Calu3 (cell line): ENCODE measurements at regions not wholly inside any gene's neighbourhood (a gene's known extent, or its start where the extent isn't known, plus 50 kb on each side); places are given as distances from the start of the nearest gene placed in this dataset.
"Not testable (repeated sequence)": the region's sequence is repeated elsewhere in the genome, so short reads cannot be mapped to it uniquely, and the experiment has no call there.

Source experiments
- BruUV-seq: library from RNA; stranded (reverse); fragments of 400-500 nt; replicated peaks from 2 replicates; lab custom pipeline; 2021; lab: Mats Ljungman, UMichigan
- CTCF ChIA-PET: fragments of 300-600 bp; sonication (Branson Sonifier 250); formaldehyde crosslinking; loops from one replicate; lab custom pipeline; 2022; ENCODE audit warnings: antibody characterized with exemption; lab: Charles Lee
- DNase-seq: peaks from one replicate; pipeline ENCODE4 v3.0.0; 2022
- H3K27ac Mint-ChIP-seq: one replicate; pipeline ENCODE4 v1.8.0; 2022; ENCODE audit warnings: mixed read lengths; ENCODE audit not compliant: unreplicated experiment
- H3K27me3 Mint-ChIP-seq: one replicate; pipeline ENCODE4 v1.8.0; 2022; ENCODE audit warnings: mixed read lengths; ENCODE audit not compliant: unreplicated experiment
- H3K36me3 Mint-ChIP-seq: one replicate; pipeline ENCODE4 v1.8.0; 2022; ENCODE audit warnings: mild to moderate bottlenecking, moderate library complexity, mixed read lengths; ENCODE audit not compliant: insufficient read depth, unreplicated experiment
- H3K4me1 Mint-ChIP-seq: one replicate; pipeline ENCODE4 v1.8.0; 2022; ENCODE audit warnings: mild to moderate bottlenecking, low read depth, mixed read lengths; ENCODE audit not compliant: unreplicated experiment
- H3K4me3 Mint-ChIP-seq: one replicate; pipeline ENCODE4 v1.8.0; 2022; ENCODE audit warnings: mild to moderate bottlenecking, low read depth, moderate library complexity, mixed read lengths; ENCODE audit not compliant: unreplicated experiment
- H3K9me3 Mint-ChIP-seq: one replicate; pipeline ENCODE4 v1.8.0; 2022; ENCODE audit warnings: low read depth, mixed read lengths; ENCODE audit not compliant: unreplicated experiment
- intact Hi-C: fragments of 100-400 bp; cut with micrococcal nuclease; formaldehyde crosslinking; loops from one replicate; pipeline ENCODE4 v1.10.0; 2022; ENCODE audit not compliant: unreplicated experiment
- TF ChIP-seq, protein P1 (sequence below): fragments of 200-600 bp; IDR thresholded peaks from one replicate; pipeline ENCODE4 v1.8.0; 2022; ENCODE audit warnings: antibody characterized with exemption; ENCODE audit not compliant: unreplicated experiment

DNA sequence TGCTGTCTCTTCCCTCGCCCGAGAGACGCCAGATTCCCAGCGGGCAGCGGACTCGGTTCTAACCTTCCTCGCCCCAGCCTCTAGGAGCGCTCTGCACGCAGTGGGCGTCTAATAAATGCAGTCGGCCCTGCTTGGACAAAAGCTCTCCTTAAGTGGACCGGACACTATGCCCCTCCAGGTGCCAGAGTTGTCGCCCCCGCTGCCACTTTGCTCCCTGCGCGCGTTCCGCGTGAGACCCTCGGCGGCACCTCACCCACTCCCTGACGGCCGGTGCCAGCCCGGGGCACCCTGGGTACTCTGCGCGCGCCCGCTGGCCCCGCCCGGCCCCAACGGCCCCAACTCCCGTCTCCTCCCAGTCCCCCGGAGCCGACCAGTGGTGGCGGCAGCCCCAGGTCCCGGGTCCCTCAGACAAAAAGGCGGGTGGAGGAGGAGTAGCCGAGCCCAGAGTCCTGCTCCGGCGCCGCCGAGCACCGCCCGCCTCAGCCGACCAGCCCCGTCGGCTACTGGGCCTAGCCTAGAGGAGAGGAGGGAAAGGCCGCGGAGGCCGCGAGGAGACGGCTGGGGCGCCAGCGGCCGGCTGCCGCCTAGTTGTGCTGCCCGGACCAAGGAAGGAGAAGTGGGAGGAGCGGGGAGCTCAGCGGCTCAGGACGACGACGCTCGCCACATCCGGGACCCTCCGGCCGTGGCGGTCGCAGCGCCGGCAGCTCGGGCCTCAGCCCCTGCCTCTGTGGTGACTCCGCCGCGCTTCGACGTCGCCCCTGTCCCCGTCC lies 123.0 kb downstream of the GOSR1 start:
- BruUV-seq, result no TSS peak
- TF ChIP-seq, protein P1, sequence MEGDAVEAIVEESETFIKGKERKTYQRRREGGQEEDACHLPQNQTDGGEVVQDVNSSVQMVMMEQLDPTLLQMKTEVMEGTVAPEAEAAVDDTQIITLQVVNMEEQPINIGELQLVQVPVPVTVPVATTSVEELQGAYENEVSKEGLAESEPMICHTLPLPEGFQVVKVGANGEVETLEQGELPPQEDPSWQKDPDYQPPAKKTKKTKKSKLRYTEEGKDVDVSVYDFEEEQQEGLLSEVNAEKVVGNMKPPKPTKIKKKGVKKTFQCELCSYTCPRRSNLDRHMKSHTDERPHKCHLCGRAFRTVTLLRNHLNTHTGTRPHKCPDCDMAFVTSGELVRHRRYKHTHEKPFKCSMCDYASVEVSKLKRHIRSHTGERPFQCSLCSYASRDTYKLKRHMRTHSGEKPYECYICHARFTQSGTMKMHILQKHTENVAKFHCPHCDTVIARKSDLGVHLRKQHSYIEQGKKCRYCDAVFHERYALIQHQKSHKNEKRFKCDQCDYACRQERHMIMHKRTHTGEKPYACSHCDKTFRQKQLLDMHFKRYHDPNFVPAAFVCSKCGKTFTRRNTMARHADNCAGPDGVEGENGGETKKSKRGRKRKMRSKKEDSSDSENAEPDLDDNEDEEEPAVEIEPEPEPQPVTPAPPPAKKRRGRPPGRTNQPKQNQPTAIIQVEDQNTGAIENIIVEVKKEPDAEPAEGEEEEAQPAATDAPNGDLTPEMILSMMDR, result peak; percentile 89
- Mint-ChIP-seq H3K9me3 (peaks cover 2% of the 10 kb centered on the region), H3K27me3 (no peaks in the 10 kb centered on the region), H3K4me3 (peak overlapping the region; percentile 98), H3K4me1 (peaks cover 15% of the 10 kb centered on the region), H3K36me3 (peaks cover 18% of the 10 kb centered on the region), H3K27ac (peak overlapping the region; percentile 78)
- DNase-seq, result peak; percentile 91
- CTCF ChIA-PET, result interaction anchor here (0.8 kb wide), 1 partner anchor 123 kb away, joined by 3 read pairs; no protein-coding TSS in a partner anchor
- intact Hi-C loops, result no loop called here

DNA sequence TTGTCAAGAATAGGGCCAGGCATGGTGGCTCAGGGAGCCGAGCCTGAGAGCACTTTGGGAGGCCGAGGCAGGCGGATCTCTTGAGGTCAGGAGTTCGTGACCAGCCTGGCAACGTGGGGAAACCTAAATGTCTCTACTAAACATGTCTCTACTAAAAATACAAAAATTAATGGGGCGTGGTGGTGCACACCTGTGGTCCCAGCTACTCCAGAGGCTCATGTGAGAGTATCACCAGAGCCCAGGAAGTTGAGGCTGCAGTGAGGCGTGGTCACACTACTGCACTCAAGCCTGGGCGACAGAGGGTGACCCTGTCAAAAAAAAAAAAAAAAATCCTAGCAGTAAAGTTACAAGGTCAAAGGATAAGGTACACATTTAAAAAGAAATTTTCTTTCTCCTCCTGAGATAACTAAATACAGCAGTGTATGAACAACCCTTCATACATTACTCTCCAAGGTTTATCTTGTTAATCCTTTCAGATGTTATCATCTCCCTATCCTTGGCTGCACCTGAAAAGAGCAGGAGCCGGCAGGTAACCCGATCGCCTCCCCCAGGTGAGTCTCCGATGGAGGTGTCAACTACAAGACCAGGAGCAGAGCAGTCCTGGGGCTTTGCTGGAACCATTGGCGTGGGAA lies 122.3 kb downstream of the GOSR1 start:
- Mint-ChIP-seq H3K4me1 (peaks cover 8% of the 10 kb centered on the region), H3K27ac (peak overlapping the region; percentile 78), H3K4me3 (peak overlapping the region; percentile 98), H3K9me3 (peaks cover 3% of the 10 kb centered on the region), H3K27me3 (no peaks in the 10 kb centered on the region), H3K36me3 (peaks cover 18% of the 10 kb centered on the region)
- TF ChIP-seq, protein P1, result no peak
- no TSS peak for BruUV-seq
- intact Hi-C loops, result no loop called here
- DNase-seq, result no peak
- CTCF ChIA-PET, result interaction anchor here (0.7 kb wide), 1 partner anchor 45 kb away, joined by 5 read pairs; no protein-coding TSS in a partner anchor

DNA sequence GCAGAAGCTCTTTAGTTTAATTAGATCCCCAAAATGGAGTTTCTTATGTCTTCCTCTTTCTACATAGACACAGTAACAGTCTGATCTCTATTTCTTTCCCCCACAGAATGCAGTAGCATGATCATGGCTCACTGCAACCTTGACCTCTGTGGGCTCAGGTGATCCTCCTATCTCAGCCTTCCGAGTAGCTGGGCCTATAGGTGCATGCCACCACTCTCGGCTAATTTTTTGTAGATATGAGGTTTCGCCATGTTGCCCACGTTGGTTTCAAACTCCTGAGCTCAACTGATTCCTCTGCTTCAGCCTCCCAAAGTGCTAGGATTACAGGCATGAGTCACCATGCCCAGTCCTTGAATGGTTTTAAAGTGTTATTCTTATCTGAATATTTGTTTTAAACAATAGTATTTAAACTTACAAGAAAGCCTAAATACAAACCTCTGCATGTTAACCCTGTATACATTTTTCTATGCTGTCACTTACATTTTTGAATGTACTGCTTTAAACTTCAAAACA lies 120.6 kb downstream of the GOSR1 start:
- BruUV-seq, result no TSS peak
- DNase-seq, result no peak
- Mint-ChIP-seq H3K9me3 (peaks cover 3% of the 10 kb centered on the region), H3K4me3 (no peak overlapping the region), H3K27ac (no peak overlapping the region), H3K4me1 (no peaks in the 10 kb centered on the region), H3K27me3 (no peaks in the 10 kb centered on the region), H3K36me3 (peaks cover 18% of the 10 kb centered on the region)
- CTCF ChIA-PET, result no interaction called here
- TF ChIP-seq, protein P1, result no peak
- intact Hi-C loops, result no loop called here

DNA sequence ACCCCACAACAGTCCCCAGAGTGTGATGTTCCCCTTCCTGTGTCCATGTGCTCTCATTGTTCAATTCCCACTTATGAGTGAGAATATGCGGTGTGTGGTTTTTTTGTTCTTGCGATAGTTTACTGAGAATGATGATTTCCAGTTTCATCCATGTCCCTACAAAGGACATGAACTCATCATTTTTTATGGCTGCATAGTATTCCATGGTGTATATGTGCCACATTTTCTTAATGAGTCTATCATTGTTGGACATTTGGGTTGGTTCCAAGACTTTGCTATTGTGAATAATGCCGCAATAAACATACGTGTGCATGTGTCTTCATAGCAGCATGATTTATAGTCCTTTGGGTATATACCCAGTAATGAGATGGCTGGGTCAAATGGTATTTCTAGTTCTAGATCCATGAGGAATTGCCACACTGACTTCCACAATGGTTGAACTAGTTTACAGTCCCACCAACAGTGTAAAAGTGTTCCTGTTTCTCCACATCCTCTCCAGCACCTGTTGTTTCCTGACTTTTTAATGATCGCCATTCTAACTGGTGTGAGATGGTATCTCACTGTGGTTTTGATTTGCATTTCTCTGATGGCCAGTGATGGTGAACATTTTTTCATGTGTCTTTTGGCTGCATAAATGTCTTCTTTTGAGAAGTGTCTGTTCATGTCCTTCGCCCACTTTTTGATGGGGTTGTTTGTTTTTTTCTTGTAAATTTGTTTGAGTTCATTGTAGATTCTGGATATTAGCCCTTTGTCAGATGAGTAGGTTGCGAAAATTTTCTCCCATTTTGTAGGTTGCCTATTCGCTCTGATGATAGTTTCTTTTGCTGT lies 120.0 kb downstream of the GOSR1 start:
- H3K4me3 Mint-ChIP-seq, DNase-seq, H3K9me3 Mint-ChIP-seq, H3K27me3 Mint-ChIP-seq, BruUV-seq, CTCF ChIA-PET, H3K27ac Mint-ChIP-seq, H3K4me1 Mint-ChIP-seq, intact Hi-C loops: not testable (repeated sequence)
- peaks cover 18% of the 10 kb centered on the region for H3K36me3 Mint-ChIP-seq

DNA sequence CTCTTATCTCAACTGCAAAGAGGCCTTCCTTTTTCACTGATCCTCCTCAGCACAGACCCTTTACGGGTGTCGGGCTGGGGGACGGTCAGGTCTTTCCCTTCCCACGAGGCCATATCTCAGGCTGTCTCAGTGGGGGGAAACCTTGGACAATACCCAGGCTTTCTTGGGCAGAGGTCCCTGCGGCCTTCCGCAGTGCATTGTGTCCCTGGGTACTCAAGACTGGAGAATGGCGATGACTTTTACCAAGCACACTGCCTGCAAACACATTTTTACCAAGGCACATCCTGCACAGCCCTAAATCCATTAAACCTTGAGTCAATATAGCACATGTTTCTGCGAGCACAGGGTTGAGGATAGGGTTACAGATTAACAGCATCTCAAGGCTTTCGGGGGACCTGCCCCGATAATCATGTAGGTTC lies 117.8 kb downstream of the GOSR1 start:
- H3K4me3 Mint-ChIP-seq, H3K27me3 Mint-ChIP-seq, H3K27ac Mint-ChIP-seq, DNase-seq, H3K36me3 Mint-ChIP-seq, H3K4me1 Mint-ChIP-seq, intact Hi-C loops, CTCF ChIA-PET, H3K9me3 Mint-ChIP-seq, BruUV-seq: not testable (repeated sequence)
